ENCODE measurements at regions not wholly inside any gene's neighbourhood (a gene's known extent, or its start where the extent isn't known, plus 50 kb on each side); places are given as distances from the start of the nearest gene placed in this dataset.
"Not testable (repeated sequence)": the region's sequence is repeated elsewhere in the genome, so short reads cannot be mapped to it uniquely, and the experiment has no call there.

- no peak for DNase-seq
Observed at GRCh38 chr18:9021458-9021857, 81.0 kb upstream of the NDUFV2 start.

- DNase-seq, result no peak
Observed at GRCh38 chr18:9022397-9023155, 79.9 kb upstream of the NDUFV2 start.

- not testable (repeated sequence) for DNase-seq
Observed at GRCh38 chr18:9024031-9024646, 78.4 kb upstream of the NDUFV2 start.

GRCh38 chr18:9025091-9025838 is 77.2 kb upstream of the NDUFV2 start:
- DNase-seq, result peak; percentile 73

- DNase-seq, result no peak
Observed at GRCh38 chr18:9029131-9029530, 73.4 kb upstream of the NDUFV2 start.

- no peak for DNase-seq
Observed at GRCh38 chr18:9032519-9032918, 70.0 kb upstream of the NDUFV2 start.

GRCh38 chr18:9038277-9038871 is 64.1 kb upstream of the NDUFV2 start:
- no peak for DNase-seq

GRCh38 chr18:9039441-9040071 is 62.9 kb upstream of the NDUFV2 start:
- DNase-seq, result no peak

- no peak for DNase-seq
Observed at GRCh38 chr18:9042766-9043481, 59.6 kb upstream of the NDUFV2 start.

GRCh38 chr18:9043581-9043980 is 58.9 kb upstream of the NDUFV2 start:
- DNase-seq, result no peak

GRCh38 chr18:9047715-9048114 is 54.8 kb upstream of the NDUFV2 start:
- no peak for DNase-seq

- no peak for DNase-seq
Observed at GRCh38 chr18:9048236-9048635, 54.3 kb upstream of the NDUFV2 start.

- no peak for DNase-seq
Observed at GRCh38 chr18:9048808-9049494, 53.5 kb upstream of the NDUFV2 start.

- no peak for DNase-seq
Observed at GRCh38 chr18:9049495-9049809, 53.0 kb upstream of the NDUFV2 start.

GRCh38 chr18:9050628-9051284 is 51.7 kb upstream of the NDUFV2 start:
- DNase-seq, result not testable (repeated sequence)

All from NCI-H446 treated with DMSO at 0.1 percent for 48 hours (cell line).